Fibroblast of upper back skin (primary cell): ENCODE measurements at regions not wholly inside any gene's neighbourhood (a gene's known extent, or its start where the extent isn't known, plus 50 kb on each side); places are given as distances from the start of the nearest gene placed in this dataset.

Source experiments
- DNase-seq: peaks from one replicate; pipeline ENCODE4 v3.0.0-alpha.2; 2013

- no peak for DNase-seq
These were observed 279.8 kb upstream of the ARRDC4 start for GRCh38 chr15:97680606-97681220.

DNA sequence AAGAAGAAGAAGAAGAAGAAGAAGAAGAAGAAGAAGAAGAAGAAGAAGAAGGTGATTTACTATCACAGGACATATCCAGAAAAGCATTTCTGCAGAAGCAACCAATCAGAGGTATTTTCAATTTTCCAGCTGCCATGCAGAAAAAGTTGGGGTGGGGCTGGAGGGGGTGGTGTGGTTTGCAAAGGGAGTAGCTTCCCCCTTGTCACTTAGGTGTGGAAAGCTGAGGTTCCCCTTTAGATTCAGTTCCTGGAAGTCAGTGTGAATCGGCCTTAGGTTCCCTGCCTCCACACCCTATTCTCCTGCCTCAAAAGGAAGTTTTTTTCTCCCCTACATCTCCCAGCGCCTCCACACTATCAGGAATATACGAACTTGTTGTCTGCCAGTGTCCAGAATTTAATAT is 276.7 kb upstream of the ARRDC4 start:
- no peak for DNase-seq

DNA sequence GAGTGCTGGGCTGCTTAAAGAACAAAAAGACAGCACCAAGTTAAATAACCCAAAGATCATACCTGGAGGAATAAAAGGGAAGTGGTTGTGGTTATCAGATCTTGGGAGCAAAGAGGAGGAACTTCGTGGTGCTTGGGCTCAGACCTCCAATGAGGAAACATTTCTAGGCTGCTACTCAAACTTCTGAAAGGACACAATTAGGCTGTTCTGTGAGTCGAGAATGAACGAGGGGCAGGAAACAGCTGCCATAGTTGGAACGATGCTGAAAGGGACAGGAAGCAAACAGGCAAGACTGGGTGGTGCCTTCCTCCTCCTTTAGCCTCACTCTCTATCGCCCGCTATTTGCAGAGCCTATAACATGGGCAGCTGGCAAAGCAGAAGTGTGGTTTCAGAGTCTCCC is 276.3 kb upstream of the ARRDC4 start:
- no peak for DNase-seq

GRCh38 chr15:97686324-97686723 is 274.2 kb upstream of the ARRDC4 start:
- DNase-seq = no peak

GRCh38 chr15:97687654-97688053 is 272.8 kb upstream of the ARRDC4 start:
- DNase-seq = no peak

DNA sequence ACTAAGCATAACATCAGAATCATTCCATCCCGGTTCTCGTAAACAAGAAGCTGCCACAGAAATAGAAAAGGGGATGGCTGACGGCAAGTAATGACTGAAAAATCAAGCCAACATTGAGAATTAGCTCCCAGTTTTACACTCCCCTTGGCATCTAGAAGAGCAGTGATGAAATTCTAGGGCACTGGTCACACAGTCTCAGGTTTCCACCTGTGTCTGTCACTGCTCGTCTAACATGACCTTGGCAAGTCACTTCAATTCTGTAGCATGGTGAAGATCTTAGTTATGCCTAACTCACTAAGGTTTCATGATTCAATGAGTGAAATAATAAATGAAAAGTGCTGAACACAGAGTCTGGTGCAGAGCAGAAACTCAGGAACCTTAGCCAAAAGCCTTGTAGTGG is 272.3 kb upstream of the ARRDC4 start:
- no peak for DNase-seq

GRCh38 chr15:97688886-97689285 is 271.6 kb upstream of the ARRDC4 start:
- no peak for DNase-seq

DNA sequence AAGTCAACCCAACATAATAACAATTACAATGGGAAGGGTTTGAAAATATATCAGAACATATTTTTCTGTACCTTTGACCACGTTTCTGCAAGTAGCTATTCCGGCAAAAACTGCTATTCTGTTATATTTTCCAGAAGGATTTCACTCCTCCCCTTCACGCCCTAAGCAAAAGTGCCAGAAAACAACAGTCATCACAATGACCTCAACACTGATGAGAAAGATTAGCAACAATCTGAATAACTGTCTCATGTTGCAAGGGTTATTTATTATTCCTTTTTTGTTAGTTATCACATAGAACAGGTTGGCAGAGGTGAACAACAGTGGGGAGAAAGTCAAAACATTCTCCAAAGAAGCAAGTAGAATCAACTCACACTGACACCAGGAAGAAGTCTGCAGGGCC is 269.4 kb upstream of the ARRDC4 start:
- no peak for DNase-seq

GRCh38 chr15:97691799-97692198 is 268.7 kb upstream of the ARRDC4 start:
- DNase-seq = no peak

DNA sequence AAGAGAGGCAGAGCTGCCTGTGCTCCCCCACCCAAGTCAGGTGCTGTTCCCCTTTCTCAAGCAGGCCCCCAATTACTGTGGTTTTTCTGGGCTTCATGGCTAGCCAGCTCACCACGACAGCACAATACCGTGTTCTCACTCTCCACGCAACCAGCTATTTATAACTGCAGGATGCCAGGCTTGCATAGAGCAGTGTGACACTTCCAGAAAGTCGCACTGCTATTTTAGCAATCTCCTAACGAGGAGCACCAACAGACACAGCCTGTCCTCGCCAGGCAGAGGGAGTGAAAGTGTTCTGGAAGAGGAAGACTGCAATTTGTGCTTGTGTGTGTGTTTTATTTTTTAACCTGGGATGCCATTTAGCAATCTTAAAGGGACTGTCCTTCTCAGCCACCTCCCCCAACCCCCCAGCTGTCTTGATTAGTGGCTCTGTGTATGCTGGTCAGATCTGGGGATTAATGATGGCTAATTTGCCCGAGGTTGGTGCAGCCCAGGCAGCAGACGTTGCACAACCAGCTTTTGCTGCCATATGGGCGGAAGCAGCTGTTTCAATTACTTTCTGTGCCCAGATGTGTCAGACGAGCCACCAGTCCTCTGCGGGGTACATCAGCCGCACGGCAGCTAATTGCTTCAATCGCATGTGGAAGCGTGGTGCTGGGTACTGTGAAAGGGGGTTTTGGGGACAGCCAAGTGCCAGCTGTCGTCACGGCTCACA is 268.0 kb upstream of the ARRDC4 start:
- DNase-seq = no peak

DNA sequence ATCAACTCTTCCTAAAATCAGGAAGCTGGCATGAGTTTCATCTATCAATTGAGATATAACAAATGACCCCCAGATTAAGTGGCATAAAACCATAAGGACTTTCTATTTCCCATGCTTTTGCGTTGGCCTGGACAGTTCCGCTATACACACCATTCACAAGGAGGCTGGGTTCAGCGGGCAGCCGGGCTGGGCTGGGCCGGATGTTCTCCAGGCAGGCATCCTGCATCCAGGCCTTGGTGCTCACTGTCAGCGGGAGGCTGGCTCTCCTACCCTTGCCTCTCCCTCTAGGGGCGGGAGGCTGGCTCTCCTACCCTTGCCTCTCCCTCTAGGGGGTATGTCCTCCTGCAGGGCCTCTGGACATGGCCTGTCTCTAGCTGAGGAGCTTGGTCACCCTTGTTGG is 266.0 kb upstream of the ARRDC4 start:
- DNase-seq = no peak

- no peak for DNase-seq
These were observed 257.1 kb upstream of the ARRDC4 start for GRCh38 chr15:97703400-97703799.

- no peak for DNase-seq
These were observed 254.4 kb upstream of the ARRDC4 start for GRCh38 chr15:97706059-97706458.

GRCh38 chr15:97708252-97708651 is 252.3 kb upstream of the ARRDC4 start:
- no peak for DNase-seq

- no peak for DNase-seq
These were observed 248.0 kb upstream of the ARRDC4 start for GRCh38 chr15:97712530-97712929.

DNA sequence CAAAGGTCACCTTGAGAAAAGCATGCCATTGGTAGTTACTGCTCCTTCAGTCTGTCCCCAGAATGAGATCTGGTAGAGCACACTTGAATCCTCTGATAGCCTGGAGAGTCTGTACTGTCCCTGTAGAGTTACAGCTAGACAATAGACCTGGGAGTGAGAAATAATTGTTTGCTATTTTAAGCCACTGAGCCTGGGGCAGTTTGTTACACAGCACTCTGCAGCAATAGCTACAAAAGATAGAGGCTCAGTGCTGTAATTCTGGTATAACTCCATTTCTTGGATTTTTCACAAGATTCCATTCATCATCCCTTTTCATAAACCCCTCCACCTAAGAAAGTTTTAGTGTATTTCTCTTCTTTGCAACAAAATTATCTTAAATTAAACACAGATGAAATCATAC is 242.7 kb upstream of the ARRDC4 start:
- no peak for DNase-seq

GRCh38 chr15:97718509-97718908 is 242.0 kb upstream of the ARRDC4 start:
- DNase-seq = no peak

- DNase-seq = no peak
These were observed 231.7 kb upstream of the ARRDC4 start for GRCh38 chr15:97728791-97729190.

DNA sequence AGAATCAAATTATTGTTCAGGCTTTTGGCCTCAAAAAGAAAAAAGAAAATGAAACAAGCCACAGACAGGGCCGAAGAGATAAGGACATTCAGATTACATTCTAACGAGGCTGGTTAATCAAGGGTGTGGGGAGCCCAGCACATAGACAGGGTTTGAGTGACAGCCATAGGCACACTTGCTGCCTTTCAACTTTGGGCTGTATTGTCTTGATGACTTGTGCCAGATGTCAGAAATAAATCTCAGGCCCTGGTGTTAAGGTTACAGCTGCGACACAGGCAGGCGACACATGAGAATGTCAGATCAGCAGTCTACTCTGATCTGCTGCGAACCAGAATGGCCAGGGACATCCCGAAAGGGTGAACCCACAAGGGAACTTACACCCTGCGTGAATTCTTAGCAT is 231.2 kb upstream of the ARRDC4 start:
- no peak for DNase-seq

- DNase-seq = no peak
These were observed 230.2 kb upstream of the ARRDC4 start for GRCh38 chr15:97730315-97730714.

- DNase-seq = no peak
These were observed 228.6 kb upstream of the ARRDC4 start for GRCh38 chr15:97731859-97732258.

DNA sequence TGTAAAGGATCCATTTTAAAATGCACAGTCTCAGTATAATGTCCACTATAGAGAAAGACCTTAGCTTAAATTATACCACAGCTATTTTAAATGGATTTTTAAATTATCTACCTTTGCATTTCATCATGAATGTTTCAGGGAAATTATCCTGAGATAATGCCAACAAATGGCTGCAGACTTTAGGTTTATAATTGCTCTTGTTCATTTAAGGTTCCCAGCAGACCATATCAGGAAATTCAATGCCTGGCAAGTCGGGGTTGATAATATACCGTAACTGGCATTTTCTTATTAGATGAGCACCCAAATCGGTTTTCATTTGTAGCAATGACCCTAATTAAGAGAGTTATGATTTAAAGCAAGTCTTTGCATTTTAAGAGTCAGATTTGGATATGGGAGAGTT is 227.1 kb upstream of the ARRDC4 start:
- no peak for DNase-seq

GRCh38 chr15:97736748-97737147 is 223.8 kb upstream of the ARRDC4 start:
- DNase-seq = no peak

GRCh38 chr15:97745481-97746071 is 214.9 kb upstream of the ARRDC4 start:
- peak; percentile 6 for DNase-seq

DNA sequence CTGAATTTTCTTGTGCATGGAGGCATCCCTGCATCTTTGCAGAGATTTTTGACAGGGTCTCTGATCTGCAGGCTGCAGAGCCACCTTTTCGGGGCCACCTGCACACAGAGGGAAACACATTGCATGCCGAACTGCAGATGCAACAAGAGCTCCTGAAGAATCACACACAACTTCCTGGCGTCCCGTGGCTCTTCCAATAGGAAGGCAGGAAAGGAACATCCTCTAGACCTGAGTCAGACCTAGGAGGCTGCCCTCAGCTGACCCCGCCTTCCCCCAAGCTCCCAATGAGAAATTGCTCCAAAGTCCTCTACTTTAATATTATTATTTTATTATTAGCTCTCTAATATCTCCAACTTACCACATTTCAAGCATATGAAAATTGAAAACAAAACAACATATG is 213.2 kb upstream of the ARRDC4 start:
- no peak for DNase-seq
